Naive thymus-derived CD4-positive, alpha-beta T cell (primary cell): ENCODE measurements at regions not wholly inside any gene's neighbourhood (a gene's known extent, or its start where the extent isn't known, plus 50 kb on each side); places are given as distances from the start of the nearest gene placed in this dataset.
"Not testable (repeated sequence)": the region's sequence is repeated elsewhere in the genome, so short reads cannot be mapped to it uniquely, and the experiment has no call there.

Experiments used
- ATAC-seq: fragments of 150-1000 bp; cut with Tn5 transposase; 2 replicates; pipeline ENCODE4 v1.10.0; 2021; ENCODE audit warnings: mild to moderate bottlenecking, moderate library complexity
- CTCF ChIA-PET: fragments of 350-600 bp; sonication (Branson Sonifier 250); formaldehyde crosslinking; loops from one replicate; lab custom pipeline; 2021; ENCODE audit warnings: antibody characterized with exemption; lab: Charles Lee
- POLR2A ChIA-PET: fragments of 350-600 bp; sonication (Branson Sonifier 250); formaldehyde crosslinking; loops from one replicate; lab custom pipeline; 2021; ENCODE audit warnings: antibody characterized with exemption, inconsistent platforms; lab: Charles Lee
- DNase-seq, 9 donors: peaks; one replicate each; pipeline versions ENCODE4 v3.0.0 to v3.0.0-alpha.2; 2020 to 2022; ENCODE audit warnings: mixed read lengths in 1 of 9
- H3K27ac ChIP-seq: one replicate; pipeline ENCODE4 v1.7.0; 2013; ENCODE audit warnings: mild to moderate bottlenecking, low read depth, low read length, moderate library complexity
- H3K27me3 ChIP-seq, 2 donors: one replicate each; pipeline ENCODE4 v1.7.0; 2013; ENCODE audit warnings: low read length in 2 of 2, mild to moderate bottlenecking in 2 of 2, moderate library complexity in 2 of 2; ENCODE audit not compliant: control insufficient read depth in 2 of 2, insufficient read depth in 2 of 2
- H3K36me3 ChIP-seq, 3 experiments: 1 replicate in 2 of 3; 2 replicates in 1 of 3; pipeline ENCODE4 v1.7.0; 2013; ENCODE audit warnings: low read length in 3 of 3, mild to moderate bottlenecking in 3 of 3, moderate library complexity in 1 of 3; ENCODE audit not compliant: insufficient read depth in 3 of 3, control insufficient read depth in 2 of 3
- H3K4me1 ChIP-seq, 2 donors: one replicate each; pipeline ENCODE4 v1.7.0; 2013; ENCODE audit warnings: low read length in 2 of 2, mild to moderate bottlenecking in 2 of 2, moderate library complexity in 1 of 2; ENCODE audit not compliant: control insufficient read depth in 2 of 2, insufficient read depth in 2 of 2
- H3K4me3 ChIP-seq: 2 replicates; pipeline ENCODE4 v1.7.0; 2013; ENCODE audit warnings: mild to moderate bottlenecking, low read length
- H3K9me3 ChIP-seq, 3 experiments: 1 replicate in 2 of 3; 2 replicates in 1 of 3; pipeline ENCODE4 v1.7.0; 2013; ENCODE audit warnings: low read length in 3 of 3; ENCODE audit not compliant: control insufficient read depth in 2 of 3
- H3K27ac Mint-ChIP-seq, 9 donors: one replicate each; pipeline ENCODE4 v1.8.0; 2020 to 2022; ENCODE audit warnings: mixed read lengths in 9 of 9, mild to moderate bottlenecking in 8 of 9, moderate library complexity in 5 of 9, inconsistent platforms in 2 of 9
- H3K27me3 Mint-ChIP-seq, 5 donors: one replicate each; pipeline ENCODE4 v1.8.0; 2021 to 2022; ENCODE audit warnings: mixed read lengths in 5 of 5, mild to moderate bottlenecking in 1 of 5
- H3K36me3 Mint-ChIP-seq, 5 donors: one replicate each; pipeline ENCODE4 v1.8.0; 2020 to 2022; ENCODE audit warnings: mixed read lengths in 5 of 5, mild to moderate bottlenecking in 3 of 5, inconsistent platforms in 1 of 5
- H3K4me1 Mint-ChIP-seq, 7 donors: one replicate each; pipeline ENCODE4 v1.8.0; 2020 to 2022; ENCODE audit warnings: mixed read lengths in 7 of 7, mild to moderate bottlenecking in 3 of 7, inconsistent platforms in 1 of 7
- H3K4me3 Mint-ChIP-seq, 10 donors: one replicate each; pipeline ENCODE4 v1.8.0; 2020 to 2022; ENCODE audit warnings: mild to moderate bottlenecking in 10 of 10, mixed read lengths in 10 of 10, moderate library complexity in 6 of 10, inconsistent platforms in 2 of 10
- H3K9me3 Mint-ChIP-seq, 11 donors: one replicate each; pipeline ENCODE4 v1.8.0; 2020 to 2022; ENCODE audit warnings: mixed read lengths in 11 of 11, mild to moderate bottlenecking in 4 of 11, inconsistent platforms in 1 of 11, moderate library complexity in 1 of 11
- intact Hi-C, 2 donors: fragments of 100-400 bp; cut with micrococcal nuclease; formaldehyde crosslinking; loops; one replicate each; pipeline ENCODE4 v1.15.1; 2023

GRCh38 chr1:121586369-121587229, 401.8 kb downstream of the SRGAP2C start:
- Histone ChIP-seq H3K4me1 (peaks cover 14 to 22% of the 10 kb centered on the region in 2 donors), H3K9me3 (no peaks in the 10 kb centered on the region), H3K36me3 (no peaks in the 10 kb centered on the region), H3K27ac (no peak overlapping the region), H3K4me3 (no peak overlapping the region), H3K27me3 (no peaks in the 10 kb centered on the region)
- ChIA-PET POLR2A (interaction anchor here (1.2 to 4.0 kb wide), 2 partner anchors 67 to 70 kb away, joined by 3 to 13 read pairs; no protein-coding TSS in a partner anchor), CTCF (interaction anchor here (1.1 kb wide), 1 partner anchor 40 kb away, joined by 3 read pairs; no protein-coding TSS in a partner anchor)
- Mint-ChIP-seq H3K27ac (peak overlapping the region; percentile 11 to 90 (median 76)), H3K4me1 (peaks cover 7 to 60% (median 34%) of the 10 kb centered on the region in 7 donors), H3K27me3 (no peaks in the 10 kb centered on the region), H3K36me3 (peaks cover 16 to 68% (median 41%) of the 10 kb centered on the region in 5 donors), H3K4me3 (peak overlapping the region; percentile 48 to 77 (median 64)), H3K9me3 (peaks cover 8 to 50% (median 35%) of the 10 kb centered on the region in 11 donors)
- intact Hi-C loops = no loop called here
- ATAC-seq (no peak), DNase-seq (peak in 6 of 9 donors; percentile 16 to 42 (median 30))

- peak overlapping the region in 3 of 10 donors; percentile 14 to 75 (median 37) for H3K4me3 Mint-ChIP-seq
- H3K4me1 Mint-ChIP-seq = peaks cover 7 to 65% (median 35%) of the 10 kb centered on the region in 7 donors
- Histone ChIP-seq H3K9me3 (no peaks in the 10 kb centered on the region), H3K36me3 (no peaks in the 10 kb centered on the region), H3K4me3 (no peak overlapping the region), H3K4me1 (peaks cover 14 to 22% of the 10 kb centered on the region in 2 donors), H3K27me3 (no peaks in the 10 kb centered on the region), H3K27ac (no peak overlapping the region)
- peaks cover 12 to 65% (median 38%) of the 10 kb centered on the region in 5 donors for H3K36me3 Mint-ChIP-seq
- no peak for ATAC-seq
- DNase-seq = no peak
- CTCF ChIA-PET = interaction anchor here (1.1 kb wide), 1 partner anchor 41 kb away, joined by 3 read pairs; no protein-coding TSS in a partner anchor
- H3K27ac Mint-ChIP-seq = peak overlapping the region in 2 of 9 donors; percentile 52 to 84
- no peaks in the 10 kb centered on the region for H3K27me3 Mint-ChIP-seq
- peaks cover 3 to 44% (median 30%) of the 10 kb centered on the region in 11 donors for H3K9me3 Mint-ChIP-seq
- POLR2A ChIA-PET = interaction anchor here (1.2 to 4.0 kb wide), 2 partner anchors 68 to 71 kb away, joined by 3 to 13 read pairs; no protein-coding TSS in a partner anchor
- intact Hi-C loops = no loop called here
Measured at GRCh38 chr1:121587230-121587569, 402.4 kb downstream of the SRGAP2C start.

- Mint-ChIP-seq H3K36me3 (peaks cover 6 to 61% (median 34%) of the 10 kb centered on the region in 5 donors), H3K4me3 (peak overlapping the region in 1 of 10 donors; percentile 75), H3K9me3 (peaks cover 0 to 38% (median 27%) of the 10 kb centered on the region in 11 donors), H3K4me1 (peaks cover 7 to 69% (median 38%) of the 10 kb centered on the region in 7 donors), H3K27ac (peak overlapping the region in 2 of 9 donors; percentile 23 to 45), H3K27me3 (no peaks in the 10 kb centered on the region)
- ATAC-seq = no peak
- Histone ChIP-seq H3K27ac (no peak overlapping the region), H3K36me3 (no peaks in the 10 kb centered on the region), H3K27me3 (no peaks in the 10 kb centered on the region), H3K4me1 (peaks cover 14 to 22% of the 10 kb centered on the region in 2 donors), H3K4me3 (no peak overlapping the region), H3K9me3 (no peaks in the 10 kb centered on the region)
- intact Hi-C loops = no loop called here
- no peak for DNase-seq
- ChIA-PET POLR2A (interaction anchor here (4.0 kb wide), 1 partner anchor 68 kb away, joined by 13 read pairs; no protein-coding TSS in a partner anchor), CTCF (no interaction called here)
Measured at GRCh38 chr1:121587777-121588176, 403.0 kb downstream of the SRGAP2C start.

- H3K27ac ChIP-seq = no peak overlapping the region
- peaks cover 0 to 6% (median under 1%) of the 10 kb centered on the region in 11 donors for H3K9me3 Mint-ChIP-seq
- no peaks in the 10 kb centered on the region for H3K27me3 Mint-ChIP-seq
- no peak overlapping the region for H3K4me3 Mint-ChIP-seq
- H3K4me1 Mint-ChIP-seq = peaks cover 0 to 41% (median 21%) of the 10 kb centered on the region in 7 donors
- POLR2A ChIA-PET = no interaction called here
- H3K9me3 ChIP-seq = no peaks in the 10 kb centered on the region
- peaks cover 0 to 5% of the 10 kb centered on the region in 2 donors for H3K4me1 ChIP-seq
- no peaks in the 10 kb centered on the region for H3K27me3 ChIP-seq
- ATAC-seq (no peak), DNase-seq (no peak)
- H3K4me3 ChIP-seq = no peak overlapping the region
- no peaks in the 10 kb centered on the region for H3K36me3 ChIP-seq
- CTCF ChIA-PET = no interaction called here
- no peak overlapping the region for H3K27ac Mint-ChIP-seq
- H3K36me3 Mint-ChIP-seq = peaks cover 0 to 36% (median 19%) of the 10 kb centered on the region in 5 donors
- intact Hi-C loops = loop anchor here in 1 of 2 donors (5.0 to 10.0 kb wide), 3 partner anchors 37 to 132 kb away; no protein-coding TSS in a partner anchor
Measured at GRCh38 chr1:121594096-121594495, 409.3 kb downstream of the SRGAP2C start.

- Histone ChIP-seq H3K4me1 (peaks cover 0 to 5% of the 10 kb centered on the region in 2 donors), H3K9me3 (no peaks in the 10 kb centered on the region), H3K4me3 (no peak overlapping the region), H3K27me3 (no peaks in the 10 kb centered on the region), H3K36me3 (no peaks in the 10 kb centered on the region), H3K27ac (no peak overlapping the region)
- POLR2A ChIA-PET = no interaction called here
- peaks cover 0 to 37% (median 21%) of the 10 kb centered on the region in 7 donors for H3K4me1 Mint-ChIP-seq
- ATAC-seq (no peak), DNase-seq (no peak)
- H3K4me3 Mint-ChIP-seq = no peak overlapping the region
- H3K9me3 Mint-ChIP-seq = peaks cover 0 to 12% (median 5%) of the 10 kb centered on the region in 11 donors
- CTCF ChIA-PET = no interaction called here
- intact Hi-C loops = loop anchor here in 1 of 2 donors (10.0 kb wide), 1 partner anchor 80 kb away; no protein-coding TSS in a partner anchor
- peaks cover 0 to 39% (median 19%) of the 10 kb centered on the region in 5 donors for H3K36me3 Mint-ChIP-seq
- H3K27me3 Mint-ChIP-seq = no peaks in the 10 kb centered on the region
- H3K27ac Mint-ChIP-seq = peak overlapping the region in 6 of 9 donors; percentile 5 to 72 (median 26)
Measured at GRCh38 chr1:121595089-121595488, 410.3 kb downstream of the SRGAP2C start.

- ATAC-seq, DNase-seq, H3K9me3 ChIP-seq, H3K27ac Mint-ChIP-seq, H3K4me3 Mint-ChIP-seq, H3K36me3 ChIP-seq, H3K4me1 Mint-ChIP-seq, POLR2A ChIA-PET, H3K4me1 ChIP-seq, intact Hi-C loops, H3K27me3 Mint-ChIP-seq, H3K27ac ChIP-seq, H3K27me3 ChIP-seq, H3K4me3 ChIP-seq, CTCF ChIA-PET: not testable (repeated sequence)
- Mint-ChIP-seq H3K9me3 (peaks cover 7 to 40% (median 24%) of the 10 kb centered on the region in 11 donors), H3K36me3 (peaks cover 13 to 35% (median 21%) of the 10 kb centered on the region in 5 donors)
Measured at GRCh38 chr1:121604843-121605444, 420.2 kb downstream of the SRGAP2C start.
